Astrocyte of the cerebellum (primary cell): ENCODE measurements at regions not wholly inside any gene's neighbourhood (a gene's known extent, or its start where the extent isn't known, plus 50 kb on each side); places are given as distances from the start of the nearest gene placed in this dataset.

Experiments used
- DNase-seq: peaks from one replicate; pipeline ENCODE4 v3.0.0-alpha.2; 2011; ENCODE audit warnings: low read depth
- H3K4me3 ChIP-seq: 2 replicates; pipeline ENCODE4 v1.5.1; 2011; ENCODE audit warnings: mild to moderate bottlenecking, low read depth, low read length, moderate library complexity
- CTCF ChIP-seq: IDR thresholded peaks from 2 replicates; pipeline ENCODE4 v1.5.1; 2012; ENCODE audit warnings: low read length, low read depth, moderate library complexity, mild to moderate bottlenecking; ENCODE audit errors: missing control alignments
- in situ Hi-C: cut with HindIII; loops from 2 replicates; pipeline ENCODE4 v1.10.0; 2017; ENCODE audit warnings: low sequenced_read_pairs

- no peak for TF ChIP-seq CTCF
- no peak overlapping the region for H3K4me3 ChIP-seq
- no peak for DNase-seq
- in situ Hi-C loops: no loop called here
These were observed 154.1 kb downstream of the FAM114A2 start for GRCh38 chr5:153884612-153884957.

- in situ Hi-C loops: no loop called here
- no peak for DNase-seq
- no peak for TF ChIP-seq CTCF
- no peak overlapping the region for H3K4me3 ChIP-seq
These were observed 154.7 kb downstream of the FAM114A2 start for GRCh38 chr5:153883854-153884611.

- no peak overlapping the region for H3K4me3 ChIP-seq
- TF ChIP-seq CTCF: no peak
- no peak for DNase-seq
- in situ Hi-C loops: no loop called here
These were observed 157.0 kb downstream of the FAM114A2 start for GRCh38 chr5:153881687-153882086.

- in situ Hi-C loops: no loop called here
- no peak for DNase-seq
- no peak for TF ChIP-seq CTCF
- no peak overlapping the region for H3K4me3 ChIP-seq
These were observed 158.6 kb downstream of the FAM114A2 start for GRCh38 chr5:153880106-153880505.

GRCh38 chr5:153879596-153879995, 159.1 kb downstream of the FAM114A2 start:
- no peak overlapping the region for H3K4me3 ChIP-seq
- no peak for DNase-seq
- in situ Hi-C loops: no loop called here
- TF ChIP-seq CTCF: no peak

- no peak overlapping the region for H3K4me3 ChIP-seq
- DNase-seq: no peak
- TF ChIP-seq CTCF: no peak
- in situ Hi-C loops: no loop called here
These were observed 172.5 kb downstream of the FAM114A2 start for GRCh38 chr5:153866176-153866575.
